ENCODE measurements at regions not wholly inside any gene's neighbourhood (a gene's known extent, or its start where the extent isn't known, plus 50 kb on each side); places are given as distances from the start of the nearest gene placed in this dataset.

DNA sequence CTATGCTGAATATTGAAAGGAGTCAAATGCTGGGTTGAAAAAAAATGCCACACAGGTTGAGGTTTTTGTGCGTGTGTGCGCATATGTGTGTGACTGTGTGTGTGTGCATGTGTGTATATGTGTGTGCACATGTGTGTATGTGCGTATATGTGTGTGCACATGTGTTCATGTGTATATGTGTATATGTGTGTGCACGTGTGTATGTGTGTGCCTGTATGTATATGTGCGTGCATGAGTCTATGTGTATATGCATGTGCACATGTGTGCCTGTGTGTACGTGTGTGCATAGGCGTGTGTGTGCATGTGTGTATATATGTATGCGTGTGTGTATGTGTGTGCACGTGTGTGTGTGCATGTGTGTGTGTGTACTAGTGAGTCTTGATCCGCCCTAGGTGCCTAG, 655.7 kb downstream of the AACS start:
- TF ChIP-seq, protein P1, sequence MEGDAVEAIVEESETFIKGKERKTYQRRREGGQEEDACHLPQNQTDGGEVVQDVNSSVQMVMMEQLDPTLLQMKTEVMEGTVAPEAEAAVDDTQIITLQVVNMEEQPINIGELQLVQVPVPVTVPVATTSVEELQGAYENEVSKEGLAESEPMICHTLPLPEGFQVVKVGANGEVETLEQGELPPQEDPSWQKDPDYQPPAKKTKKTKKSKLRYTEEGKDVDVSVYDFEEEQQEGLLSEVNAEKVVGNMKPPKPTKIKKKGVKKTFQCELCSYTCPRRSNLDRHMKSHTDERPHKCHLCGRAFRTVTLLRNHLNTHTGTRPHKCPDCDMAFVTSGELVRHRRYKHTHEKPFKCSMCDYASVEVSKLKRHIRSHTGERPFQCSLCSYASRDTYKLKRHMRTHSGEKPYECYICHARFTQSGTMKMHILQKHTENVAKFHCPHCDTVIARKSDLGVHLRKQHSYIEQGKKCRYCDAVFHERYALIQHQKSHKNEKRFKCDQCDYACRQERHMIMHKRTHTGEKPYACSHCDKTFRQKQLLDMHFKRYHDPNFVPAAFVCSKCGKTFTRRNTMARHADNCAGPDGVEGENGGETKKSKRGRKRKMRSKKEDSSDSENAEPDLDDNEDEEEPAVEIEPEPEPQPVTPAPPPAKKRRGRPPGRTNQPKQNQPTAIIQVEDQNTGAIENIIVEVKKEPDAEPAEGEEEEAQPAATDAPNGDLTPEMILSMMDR (IDR thresholded peaks at IDR 0.05), result no peak
- TF ChIP-seq POLR2A (IDR thresholded peaks at IDR 0.05) (no peak), POLR2AphosphoS5 (IDR thresholded peaks at IDR 0.05) (no peak)

Measured in prostate gland (tissue), 2 donors.